AG04449 (cell line): ENCODE measurements at regions not wholly inside any gene's neighbourhood (a gene's known extent, or its start where the extent isn't known, plus 50 kb on each side); places are given as distances from the start of the nearest gene placed in this dataset.

Experiments
- CTCF ChIA-PET: fragments of 350-600 bp; formaldehyde crosslinking; extraction: SDS; loops from one replicate; lab custom pipeline; 2021; ENCODE audit warnings: antibody characterized with exemption; lab: Yijun Ruan, JAX
- POLR2A ChIA-PET: fragments of 400-600, 350-600 bp; formaldehyde crosslinking; extraction: SDS; loops from one replicate; lab custom pipeline; 2020; ENCODE audit warnings: antibody characterized with exemption, inconsistent platforms; lab: Yijun Ruan, JAX
- DNase-seq: peaks from one replicate; pipeline ENCODE4 v3.0.0-alpha.2; 2010; ENCODE audit warnings: low read depth, low spot score
- H3K4me3 ChIP-seq: 2 replicates; pipeline ENCODE4 v1.5.1; 2011; ENCODE audit warnings: low read depth, mild to moderate bottlenecking, control low read depth, low read length
- TF ChIP-seq, protein P1 (sequence below): IDR thresholded peaks from one replicate; pipeline ENCODE4 v1.5.1; 2011; ENCODE audit warnings: mild to moderate bottlenecking, moderate library complexity, low read length, control low read depth, inconsistent platforms; ENCODE audit not compliant: insufficient read depth; ENCODE audit errors: missing control alignments

DNA sequence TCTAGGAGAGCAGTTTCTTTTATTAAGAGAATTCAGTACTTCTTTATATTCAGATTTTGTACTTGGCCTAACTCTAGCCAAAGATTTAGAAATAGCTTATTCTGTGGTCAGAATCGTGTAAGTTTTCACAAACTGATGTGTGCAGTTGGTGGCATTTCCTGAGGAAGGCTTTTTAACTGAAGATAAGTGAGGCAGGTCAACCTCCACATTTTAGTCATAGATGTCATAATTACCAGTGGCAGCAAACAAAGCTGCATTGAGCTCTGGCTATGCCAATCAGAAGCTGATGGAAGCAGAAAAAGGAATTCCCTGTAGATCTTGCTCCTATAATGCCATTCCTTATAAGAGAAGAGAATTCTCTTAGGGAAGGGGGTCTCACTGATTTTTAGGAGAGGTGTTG is 141.3 kb upstream of the SP8 start:
- TF ChIP-seq, protein P1, sequence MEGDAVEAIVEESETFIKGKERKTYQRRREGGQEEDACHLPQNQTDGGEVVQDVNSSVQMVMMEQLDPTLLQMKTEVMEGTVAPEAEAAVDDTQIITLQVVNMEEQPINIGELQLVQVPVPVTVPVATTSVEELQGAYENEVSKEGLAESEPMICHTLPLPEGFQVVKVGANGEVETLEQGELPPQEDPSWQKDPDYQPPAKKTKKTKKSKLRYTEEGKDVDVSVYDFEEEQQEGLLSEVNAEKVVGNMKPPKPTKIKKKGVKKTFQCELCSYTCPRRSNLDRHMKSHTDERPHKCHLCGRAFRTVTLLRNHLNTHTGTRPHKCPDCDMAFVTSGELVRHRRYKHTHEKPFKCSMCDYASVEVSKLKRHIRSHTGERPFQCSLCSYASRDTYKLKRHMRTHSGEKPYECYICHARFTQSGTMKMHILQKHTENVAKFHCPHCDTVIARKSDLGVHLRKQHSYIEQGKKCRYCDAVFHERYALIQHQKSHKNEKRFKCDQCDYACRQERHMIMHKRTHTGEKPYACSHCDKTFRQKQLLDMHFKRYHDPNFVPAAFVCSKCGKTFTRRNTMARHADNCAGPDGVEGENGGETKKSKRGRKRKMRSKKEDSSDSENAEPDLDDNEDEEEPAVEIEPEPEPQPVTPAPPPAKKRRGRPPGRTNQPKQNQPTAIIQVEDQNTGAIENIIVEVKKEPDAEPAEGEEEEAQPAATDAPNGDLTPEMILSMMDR = no peak
- ChIA-PET POLR2A (no interaction called here), CTCF (no interaction called here)
- no peak overlapping the region for H3K4me3 ChIP-seq
- DNase-seq = no peak

DNA sequence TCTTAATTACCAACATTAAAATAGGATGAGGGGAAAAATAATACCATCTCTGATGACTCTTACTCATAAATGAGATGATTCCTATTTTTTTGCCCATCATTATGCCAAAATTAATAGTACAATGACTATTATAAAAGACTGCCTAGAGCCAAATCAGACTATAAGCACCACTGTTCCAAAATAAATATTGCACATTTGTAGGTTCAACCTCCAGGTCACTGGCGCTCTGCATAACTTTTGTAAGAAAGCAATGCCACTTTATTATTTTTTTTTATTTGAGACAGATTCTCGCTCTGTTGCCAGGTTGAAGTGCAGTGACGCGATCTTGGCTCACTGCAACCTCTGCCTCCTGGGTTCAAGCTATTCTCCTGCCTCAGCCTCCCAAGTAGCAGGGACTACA is 142.5 kb upstream of the SP8 start:
- no peak overlapping the region for H3K4me3 ChIP-seq
- POLR2A ChIA-PET = no interaction called here
- TF ChIP-seq, protein P1 = no peak
- CTCF ChIA-PET = no interaction called here
- no peak for DNase-seq

DNA sequence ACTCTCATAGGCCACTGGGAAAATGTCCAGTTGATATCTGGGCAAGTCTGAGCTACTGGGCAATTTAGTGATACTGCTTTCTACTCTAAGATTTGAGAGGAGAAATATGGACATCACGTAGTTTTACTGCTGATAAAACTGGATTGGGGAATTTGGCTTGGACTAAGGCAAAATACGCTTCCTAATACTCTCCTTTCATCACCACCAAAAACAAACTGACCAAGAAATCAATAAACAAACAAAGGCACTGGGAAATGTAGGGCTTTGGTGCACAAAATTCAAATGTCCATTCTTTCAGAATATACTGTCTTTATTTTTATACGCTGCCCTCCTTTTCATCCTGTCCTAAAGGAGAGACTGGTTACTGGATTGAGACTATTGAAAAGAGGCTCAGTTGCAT is 145.1 kb upstream of the SP8 start:
- ChIA-PET POLR2A (no interaction called here), CTCF (no interaction called here)
- TF ChIP-seq, protein P1 = no peak
- DNase-seq = no peak
- no peak overlapping the region for H3K4me3 ChIP-seq

DNA sequence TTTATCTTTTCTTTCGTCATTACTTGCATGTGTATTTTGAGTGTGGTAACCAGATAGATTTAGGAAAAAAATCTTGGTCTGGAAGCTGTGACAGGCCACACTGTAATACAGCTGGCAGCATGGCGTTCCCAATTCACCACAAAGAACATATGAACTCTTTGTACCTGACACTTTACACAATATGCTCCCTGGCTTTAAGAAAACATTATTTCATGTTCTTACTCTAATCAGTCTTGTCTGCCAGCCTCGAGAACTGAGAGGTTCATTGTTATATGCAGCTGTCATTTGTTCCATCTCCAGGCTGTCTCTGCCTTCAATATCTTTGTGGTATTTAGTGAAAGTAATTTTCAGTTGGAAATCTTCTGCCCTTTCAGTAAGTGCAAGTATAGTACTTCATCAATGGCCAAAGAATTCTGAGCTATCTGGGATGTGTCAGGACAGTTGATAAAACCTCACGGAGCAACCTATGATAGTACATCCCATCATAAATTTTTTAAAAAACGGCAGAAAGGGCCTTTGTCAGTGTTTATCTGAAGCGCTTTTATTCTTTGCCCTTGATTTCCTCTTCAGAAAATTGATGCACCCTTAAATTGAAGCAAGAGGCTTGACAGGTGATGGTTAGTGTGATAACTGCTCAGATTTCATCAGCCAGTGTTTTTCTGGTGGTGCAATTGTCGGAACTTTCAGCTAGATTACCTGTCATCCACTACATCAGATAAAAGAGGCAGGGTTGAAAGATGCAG is 146.3 kb upstream of the SP8 start:
- H3K4me3 ChIP-seq = no peak overlapping the region
- no peak for DNase-seq
- CTCF ChIA-PET = no interaction called here
- POLR2A ChIA-PET = no interaction called here
- TF ChIP-seq, protein P1 = no peak

DNA sequence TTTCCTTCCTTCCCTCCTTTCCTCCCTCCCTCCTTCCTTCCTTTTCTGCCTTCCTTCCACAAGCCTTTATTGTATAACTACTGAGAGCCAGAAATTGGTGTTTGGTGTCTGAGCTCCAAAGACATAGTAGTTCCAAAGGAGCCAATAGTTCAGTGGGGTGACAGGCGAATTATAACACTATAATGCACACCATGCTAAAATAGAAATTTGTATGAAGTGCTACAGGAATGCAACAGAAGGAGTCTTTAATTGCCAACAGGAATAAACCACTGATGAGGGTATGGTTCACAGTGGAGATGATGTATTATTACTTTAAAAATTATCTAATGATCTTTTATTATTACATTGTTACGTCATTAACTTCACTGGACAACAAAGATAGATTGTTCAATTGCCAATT is 158.8 kb upstream of the SP8 start:
- DNase-seq = no peak
- TF ChIP-seq, protein P1 = no peak
- POLR2A ChIA-PET = no interaction called here
- no peak overlapping the region for H3K4me3 ChIP-seq
- CTCF ChIA-PET = no interaction called here

DNA sequence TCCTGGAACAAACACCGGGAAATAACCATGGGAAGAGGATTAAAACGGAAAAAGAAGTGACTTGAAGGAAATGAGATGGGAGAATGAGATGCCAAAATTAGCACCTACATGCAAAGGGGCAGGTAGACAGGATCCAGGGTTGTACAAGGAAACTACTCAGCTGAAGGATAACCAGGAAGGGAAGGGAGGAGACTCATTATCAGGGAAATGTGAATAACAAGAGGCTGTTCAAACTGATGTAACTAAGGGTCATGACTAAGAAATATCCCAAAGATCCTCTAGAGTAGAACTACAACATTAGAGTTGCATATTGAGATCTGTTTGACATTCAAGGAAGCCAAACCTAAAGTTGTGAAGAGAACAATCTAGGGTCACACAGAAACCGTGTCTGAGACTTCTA is 166.2 kb upstream of the SP8 start:
- no peak for DNase-seq
- POLR2A ChIA-PET = no interaction called here
- TF ChIP-seq, protein P1 = no peak
- no peak overlapping the region for H3K4me3 ChIP-seq
- CTCF ChIA-PET = no interaction called here
